GM19395 (cell line): ENCODE measurements at regions not wholly inside any gene's neighbourhood (a gene's known extent, or its start where the extent isn't known, plus 50 kb on each side); places are given as distances from the start of the nearest gene placed in this dataset.
"Not testable (repeated sequence)": the region's sequence is repeated elsewhere in the genome, so short reads cannot be mapped to it uniquely, and the experiment has no call there.

Experiments used
- ATAC-seq: cut with Tn5 transposase; IDR thresholded peaks from one replicate; pipeline ENCODE4 v1.9.1; 2021; ENCODE audit warnings: mild to moderate bottlenecking, moderate library complexity; ENCODE audit not compliant: unreplicated experiment

DNA sequence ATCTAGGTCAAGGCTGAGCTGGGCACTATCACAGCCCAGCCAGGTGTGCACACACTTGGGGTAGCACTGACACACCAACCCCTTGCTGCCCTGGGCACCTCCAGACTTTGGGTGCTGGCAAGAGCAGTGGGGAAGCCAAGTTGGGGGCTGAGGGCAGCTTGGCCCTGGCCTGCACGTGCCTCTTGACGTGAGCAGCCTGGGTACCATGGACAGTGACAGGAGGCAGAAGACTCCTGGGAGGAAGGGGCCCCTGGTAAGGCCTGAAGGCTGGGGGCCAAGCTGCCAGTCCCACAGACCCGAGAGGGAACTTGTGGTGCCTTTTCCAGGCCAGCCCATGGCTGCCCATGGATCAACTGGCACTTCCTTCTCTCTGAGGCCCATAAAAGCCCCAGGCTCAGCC is 124.1 kb upstream of the SFSWAP start:
- ATAC-seq = no peak

- ATAC-seq = no peak
These were observed 123.3 kb upstream of the SFSWAP start for GRCh38 chr12:131587565-131587964.

DNA sequence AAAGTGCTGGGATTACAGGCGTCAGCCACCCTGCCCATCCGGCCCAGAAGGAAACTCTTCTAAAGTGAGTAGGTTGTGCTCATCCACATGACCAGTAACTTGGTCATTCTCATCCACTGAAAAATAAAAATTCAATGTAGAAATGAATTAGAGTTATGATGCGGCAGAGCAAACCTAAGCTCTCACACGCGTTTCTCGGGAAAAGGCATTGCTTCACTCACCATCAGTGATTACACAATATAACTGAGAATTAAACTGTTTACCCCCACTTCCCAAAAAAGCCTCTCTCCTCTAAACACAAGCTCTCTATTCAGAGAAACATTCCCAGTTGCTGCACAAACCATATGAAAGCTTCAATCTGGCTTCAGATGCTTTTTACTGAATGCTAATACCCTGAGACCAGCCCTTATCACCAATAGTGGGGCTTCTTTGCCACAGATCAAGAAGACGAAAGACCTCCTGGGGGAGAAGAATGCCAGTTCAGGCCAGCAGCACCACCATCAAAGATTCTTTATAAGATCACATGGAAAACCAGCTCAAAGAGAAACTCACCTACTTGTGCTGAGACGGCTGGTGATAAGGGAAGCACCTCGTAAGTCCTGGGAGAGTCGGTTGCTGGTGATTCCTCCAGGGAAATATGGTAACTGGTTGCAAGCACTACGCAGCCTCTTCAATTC is 121.5 kb upstream of the SFSWAP start:
- ATAC-seq = no peak

- no peak for ATAC-seq
These were observed 120.9 kb upstream of the SFSWAP start for GRCh38 chr12:131589966-131590365.

GRCh38 chr12:131591136-131591535 is 119.8 kb upstream of the SFSWAP start:
- ATAC-seq = no peak

- ATAC-seq = no peak
These were observed 118.9 kb upstream of the SFSWAP start for GRCh38 chr12:131591714-131592709.

GRCh38 chr12:131592972-131593371 is 117.9 kb upstream of the SFSWAP start:
- peak; percentile 99 for ATAC-seq

GRCh38 chr12:131593406-131593805 is 117.5 kb upstream of the SFSWAP start:
- no peak for ATAC-seq

GRCh38 chr12:131596115-131596514 is 114.8 kb upstream of the SFSWAP start:
- no peak for ATAC-seq

DNA sequence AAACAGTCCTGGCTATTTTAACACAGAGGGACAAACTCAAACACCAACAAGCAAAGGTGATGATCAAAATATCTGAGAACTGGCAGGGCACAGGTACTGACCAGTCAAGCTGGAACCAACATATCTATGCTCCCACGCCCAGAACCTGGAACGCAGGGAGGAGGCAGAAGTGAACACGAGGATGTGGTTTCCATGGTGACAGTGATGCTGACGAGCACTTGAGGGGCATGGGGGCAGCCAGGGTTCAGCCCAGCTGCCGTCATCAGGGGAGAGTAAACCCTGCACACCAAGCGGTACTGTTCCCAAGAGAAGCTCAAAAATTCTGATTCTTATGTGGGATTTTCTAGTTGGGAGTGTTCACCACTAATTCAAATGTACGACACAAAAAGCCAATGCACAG is 113.6 kb upstream of the SFSWAP start:
- no peak for ATAC-seq

- ATAC-seq = no peak
These were observed 112.2 kb upstream of the SFSWAP start for GRCh38 chr12:131598717-131599116.

- no peak for ATAC-seq
These were observed 111.4 kb upstream of the SFSWAP start for GRCh38 chr12:131599190-131600159.

- no peak for ATAC-seq
These were observed 110.7 kb upstream of the SFSWAP start for GRCh38 chr12:131600160-131600532.

DNA sequence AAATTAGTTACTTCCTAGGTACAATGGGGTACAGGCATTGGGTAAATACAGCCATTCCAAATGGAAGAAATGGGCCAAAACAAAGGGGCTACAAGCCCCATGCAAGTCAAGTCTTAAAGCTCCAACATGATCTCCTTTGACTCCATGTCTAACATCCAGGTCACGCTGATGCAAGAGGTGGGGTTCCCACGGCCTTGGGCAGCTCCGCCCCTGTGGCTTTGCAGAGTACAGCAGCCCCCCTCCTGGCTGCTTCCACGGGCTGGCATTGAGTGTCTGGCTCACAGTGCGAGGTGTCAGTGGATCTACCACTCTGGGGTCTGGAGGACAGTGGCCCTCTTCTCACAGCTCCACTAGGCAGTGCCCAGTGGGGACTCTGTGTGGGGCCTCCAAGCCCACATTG is 109.4 kb upstream of the SFSWAP start:
- ATAC-seq = not testable (repeated sequence)

- ATAC-seq = no peak
These were observed 107.6 kb upstream of the SFSWAP start for GRCh38 chr12:131603106-131603938.

DNA sequence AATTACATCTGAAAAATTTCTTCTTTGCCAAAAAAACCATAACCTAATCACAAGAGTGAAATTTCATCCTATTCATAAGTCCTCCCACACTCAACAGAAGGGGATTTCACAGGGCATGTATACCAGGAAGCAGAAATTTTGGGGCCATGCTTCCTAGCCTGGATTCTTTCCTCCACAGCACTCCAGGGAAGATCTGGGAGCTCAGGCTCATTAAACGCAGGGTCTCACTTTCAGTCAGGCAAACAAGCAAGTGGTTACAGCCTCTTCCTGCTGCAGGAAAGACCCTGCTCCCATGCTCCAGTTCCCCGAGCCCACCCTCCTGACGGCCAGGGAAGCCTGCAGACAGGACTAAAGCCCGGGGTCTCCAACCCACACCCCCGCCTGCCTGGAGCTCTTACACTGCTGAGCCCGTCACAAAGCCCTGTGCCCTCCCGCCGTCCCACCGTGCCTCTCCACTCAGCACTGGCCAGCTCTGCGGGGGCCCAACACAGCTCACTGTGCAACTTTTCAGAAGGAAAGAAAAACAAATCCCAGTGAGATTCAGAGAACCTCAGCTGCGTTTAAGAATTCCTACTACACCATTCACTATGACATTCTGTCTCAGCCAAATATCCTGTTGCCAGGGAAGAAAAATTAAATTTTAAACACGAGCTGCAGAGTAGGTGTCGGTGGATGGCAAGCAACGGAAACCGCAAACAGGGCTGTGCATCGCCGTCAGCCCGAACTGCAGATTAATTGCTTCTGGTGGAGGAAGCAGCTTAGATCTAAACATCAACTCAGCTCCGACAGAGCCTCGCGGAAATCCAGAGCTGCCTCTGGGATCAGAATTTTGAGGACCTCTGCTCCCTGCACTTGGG is 106.7 kb upstream of the SFSWAP start:
- no peak for ATAC-seq

GRCh38 chr12:131604859-131605258 is 106.0 kb upstream of the SFSWAP start:
- ATAC-seq = no peak

DNA sequence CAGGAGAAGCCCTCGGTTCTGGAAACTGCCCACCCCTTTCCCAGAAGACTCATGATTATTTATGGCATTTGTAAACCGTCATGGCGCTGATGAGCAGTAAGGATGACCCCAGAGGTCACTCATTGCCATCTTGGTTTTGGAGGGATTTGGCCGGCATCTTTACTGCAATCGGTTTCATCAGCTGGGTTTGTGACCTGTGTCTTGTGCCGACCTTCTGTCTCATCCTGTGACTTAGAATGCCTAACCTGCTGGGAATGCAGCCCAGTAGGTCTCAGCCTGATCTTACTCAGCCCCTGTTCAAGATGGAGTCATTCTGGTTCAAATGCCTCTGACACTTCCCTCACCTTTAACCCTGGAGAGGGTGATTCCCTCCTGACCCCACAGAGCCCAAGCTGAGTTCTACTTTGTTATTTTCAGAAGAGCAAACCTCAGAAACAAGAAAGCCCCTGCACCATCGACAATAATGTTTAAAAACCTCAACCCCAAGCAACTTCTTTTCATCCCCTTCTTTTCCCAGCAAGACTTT is 105.5 kb upstream of the SFSWAP start:
- no peak for ATAC-seq
